Vagina (tissue), 2 donors: ENCODE measurements at regions not wholly inside any gene's neighbourhood (a gene's known extent, or its start where the extent isn't known, plus 50 kb on each side); places are given as distances from the start of the nearest gene placed in this dataset.

Source experiments
- POLR2A ChIP-seq, 2 donors: fragments of 450-650 bp; IDR thresholded peaks; one replicate each; pipeline ENCODE4 v1.6.1; 2017; ENCODE audit warnings: antibody characterized with exemption in 2 of 2, mild to moderate bottlenecking in 2 of 2, moderate library complexity in 2 of 2
- TF ChIP-seq, protein P1 (sequence below), 3 experiments: fragments of 450-650 bp in 2 of 3; fragments of 200-600 bp in 1 of 3; sonication (generic) in 1 of 3; IDR thresholded peaks; one replicate each; pipeline ENCODE4 v1.5.1; 2017 to 2019; ENCODE audit warnings: antibody characterized with exemption in 3 of 3, mild to moderate bottlenecking in 2 of 3, moderate library complexity in 2 of 3

GRCh38 chr19:31013384-31014020, 335.7 kb downstream of the TSHZ3 start:
- TF ChIP-seq, protein P1, sequence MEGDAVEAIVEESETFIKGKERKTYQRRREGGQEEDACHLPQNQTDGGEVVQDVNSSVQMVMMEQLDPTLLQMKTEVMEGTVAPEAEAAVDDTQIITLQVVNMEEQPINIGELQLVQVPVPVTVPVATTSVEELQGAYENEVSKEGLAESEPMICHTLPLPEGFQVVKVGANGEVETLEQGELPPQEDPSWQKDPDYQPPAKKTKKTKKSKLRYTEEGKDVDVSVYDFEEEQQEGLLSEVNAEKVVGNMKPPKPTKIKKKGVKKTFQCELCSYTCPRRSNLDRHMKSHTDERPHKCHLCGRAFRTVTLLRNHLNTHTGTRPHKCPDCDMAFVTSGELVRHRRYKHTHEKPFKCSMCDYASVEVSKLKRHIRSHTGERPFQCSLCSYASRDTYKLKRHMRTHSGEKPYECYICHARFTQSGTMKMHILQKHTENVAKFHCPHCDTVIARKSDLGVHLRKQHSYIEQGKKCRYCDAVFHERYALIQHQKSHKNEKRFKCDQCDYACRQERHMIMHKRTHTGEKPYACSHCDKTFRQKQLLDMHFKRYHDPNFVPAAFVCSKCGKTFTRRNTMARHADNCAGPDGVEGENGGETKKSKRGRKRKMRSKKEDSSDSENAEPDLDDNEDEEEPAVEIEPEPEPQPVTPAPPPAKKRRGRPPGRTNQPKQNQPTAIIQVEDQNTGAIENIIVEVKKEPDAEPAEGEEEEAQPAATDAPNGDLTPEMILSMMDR (IDR thresholded peaks at IDR 0.05) = no peak
- TF ChIP-seq POLR2A (IDR thresholded peaks at IDR 0.05) = no peak
